K562 (cell line): ENCODE measurements at regions not wholly inside any gene's neighbourhood (a gene's known extent, or its start where the extent isn't known, plus 50 kb on each side); places are given as distances from the start of the nearest gene placed in this dataset.
A peak's percentile ranks its signal among the peaks of the same experiment; 100 is the strongest.

ENCODE experiments used
- ATAC-seq: fragments of 200-7000 bp; cut with Tn5 transposase; 3 replicates; pipeline ENCODE4 v1.9.1; 2020; ENCODE audit warnings: moderate library complexity
- BruUV-seq: library from RNA; stranded (reverse); fragments of 400-500 nt; replicated peaks from 2 replicates; lab custom pipeline; 2021; lab: Mats Ljungman, UMichigan
- CTCF ChIA-PET: fragments of 300-600 bp; formaldehyde crosslinking; extraction: SDS; loops from one replicate; lab custom pipeline; 2021; ENCODE audit warnings: low intra/inter-chr PET ratio; lab: Yijun Ruan, JAX
- POLR2A ChIA-PET: fragments of 300-600, 350-650 bp; sonication (Branson Sonifier 250); formaldehyde crosslinking; extraction: SDS; loops from one replicate; lab custom pipeline; 2021; ENCODE audit warnings: antibody characterized with exemption, inconsistent platforms; lab: Yijun Ruan, JAX
- DNase-seq, 4 experiments: peaks; one replicate each; pipeline versions ENCODE4 v3.0.0 to v3.0.0-alpha.2; 2011 to 2018; ENCODE audit warnings: low spot score in 3 of 4, mixed read lengths in 3 of 4; ENCODE audit errors: extremely low read depth in 1 of 4
- FAIRE-seq: peaks from 2 replicates; lab custom pipeline; 2011; peaks lifted over from hg19 to GRCh38; lab: Jason Lieb, UNC
- H2AFZ ChIP-seq: 2 replicates; pipeline ENCODE4 v1.6.0; 2011; ENCODE audit warnings: low read depth, low read length, control low read depth, inconsistent platforms
- H3K27ac ChIP-seq: fragments of 200-600 bp; 3 replicates; pipeline ENCODE4 v1.8.0; 2011; ENCODE audit warnings: low read depth, mild to moderate bottlenecking, control low read depth, inconsistent platforms, low read length, moderate library complexity, mixed read lengths; ENCODE audit errors: extremely low read depth
- H3K27me3 ChIP-seq, 2 experiments: fragments of 300-600 bp in 1 of 2; 2 replicates in 1 of 2; 3 replicates in 1 of 2; pipeline versions ENCODE4 v1.6.0 to v1.8.0; 2011; ENCODE audit warnings: inconsistent platforms in 2 of 2, low read length in 2 of 2, mild to moderate bottlenecking in 1 of 2, mixed read lengths in 1 of 2, moderate library complexity in 1 of 2; ENCODE audit not compliant: control insufficient read depth in 2 of 2, insufficient read depth in 2 of 2
- H3K36me3 ChIP-seq: fragments of 300-600 bp; 3 replicates; pipeline ENCODE4 v1.8.0; 2011; ENCODE audit warnings: mild to moderate bottlenecking, low read length, inconsistent platforms; ENCODE audit not compliant: control insufficient read depth, insufficient read depth
- H3K4me1 ChIP-seq, 2 experiments: fragments of 200-600 bp in 1 of 2; replicated peaks in 1 of 2; 2 replicates in 1 of 2; 3 replicates in 1 of 2; pipeline versions ENCODE4 v1.5.1 to v1.8.0; 2011; ENCODE audit warnings: inconsistent platforms in 2 of 2, low read length in 2 of 2, mild to moderate bottlenecking in 1 of 2, mixed read lengths in 1 of 2, moderate library complexity in 1 of 2; ENCODE audit not compliant: control insufficient read depth in 2 of 2, insufficient read depth in 2 of 2
- H3K4me2 ChIP-seq: 2 replicates; pipeline ENCODE4 v1.6.1; 2011; ENCODE audit warnings: low read length, control low read depth, inconsistent platforms, mixed read lengths; ENCODE audit not compliant: insufficient read depth
- H3K4me3 ChIP-seq: fragments of 200-600 bp; sonication (generic), shearing (Covaris generic); 2 replicates; pipeline ENCODE4 v1.5.1; 2016; ENCODE audit warnings: control low read depth, inconsistent platforms
- H3K79me2 ChIP-seq: fragments of 200-600 bp; 3 replicates; pipeline ENCODE4 v1.8.0; 2011; ENCODE audit warnings: low read length, inconsistent platforms; ENCODE audit not compliant: control insufficient read depth, insufficient read depth
- H3K9ac ChIP-seq, 2 experiments: 2 replicates each; pipeline versions ENCODE4 v1.6.0 to v1.6.1; 2011; ENCODE audit warnings: low read depth in 2 of 2, low read length in 2 of 2, control low read depth in 1 of 2, inconsistent platforms in 1 of 2, mild to moderate bottlenecking in 1 of 2, mixed read lengths in 1 of 2; ENCODE audit not compliant: insufficient read depth in 1 of 2
- H3K9me1 ChIP-seq: one replicate; pipeline ENCODE4 v1.6.0; 2011; ENCODE audit warnings: inconsistent platforms, mild to moderate bottlenecking, low read length, moderate library complexity; ENCODE audit not compliant: control insufficient read depth, insufficient read depth
- H3K9me3 ChIP-seq: replicated peaks from 2 replicates; pipeline ENCODE4 v1.5.1; 2011; ENCODE audit warnings: low read depth, low read length, inconsistent platforms; ENCODE audit not compliant: control insufficient read depth, insufficient read depth
- H4K20me1 ChIP-seq: replicated peaks from 2 replicates; pipeline ENCODE4 v1.6.1; 2011; ENCODE audit warnings: low read length, inconsistent platforms, mixed read lengths; ENCODE audit not compliant: control insufficient read depth, insufficient read depth
- ATF3 ChIP-seq, 2 experiments: fragments of 450-650 bp in 1 of 2; sonication (generic) in 1 of 2; formaldehyde crosslinking in 1 of 2; IDR thresholded peaks in 1 of 2; conservative IDR thresholded peaks in 1 of 2; 2 replicates each; pipeline versions ENCODE4 v1.6.1 to v1.8.1; 2016 to 2023; ENCODE audit warnings: mild to moderate bottlenecking in 2 of 2, moderate library complexity in 2 of 2, inconsistent platforms in 1 of 2, missing genetic modification reagents in 1 of 2
- CBX2 ChIP-seq: fragments of 200-600 bp; sonication (generic); IDR thresholded peaks from one replicate; pipeline ENCODE4 v1.6.1; 2012; ENCODE audit warnings: mild to moderate bottlenecking, low read length, inconsistent platforms; ENCODE audit not compliant: insufficient read depth, poor library complexity, severe bottlenecking
- CREB3 ChIP-seq: fragments of 450-650 bp; conservative IDR thresholded peaks from 2 replicates; pipeline ENCODE4 v1.6.1; 2016; ENCODE audit warnings: missing genetic modification characterization, low read depth, mild to moderate bottlenecking, missing compliant biosample characterization, moderate library complexity
- FOXP1 ChIP-seq: sonication (generic); formaldehyde crosslinking; IDR thresholded peaks from 2 replicates; pipeline ENCODE4 v1.8.0; 2022; ENCODE audit warnings: mild to moderate bottlenecking, missing genetic modification reagents
- KLF6 ChIP-seq: fragments of 250-450 bp; sonication (Bioruptor Pico); IDR thresholded peaks from 2 replicates; pipeline ENCODE4 v1.4.0; 2020; ENCODE audit warnings: mild to moderate bottlenecking, moderate library complexity, borderline replicate concordance
- MIER1 ChIP-seq: fragments of 450-650 bp; IDR thresholded peaks from 2 replicates; pipeline ENCODE4 v1.6.1; 2016; ENCODE audit warnings: antibody characterized with exemption, mild to moderate bottlenecking, low read depth
- MYC ChIP-seq, 2 experiments: fragments of 250-450 bp in 1 of 2; sonication (Bioruptor Pico) in 1 of 2; IDR thresholded peaks; 2 replicates each; pipeline versions ENCODE4 v1.5.1 to v1.6.1; 2012 to 2021; ENCODE audit warnings: low read depth in 2 of 2, borderline replicate concordance in 1 of 2, improper control_type of control experiment in 1 of 2, low read length in 1 of 2, mild to moderate bottlenecking in 1 of 2, moderate library complexity in 1 of 2
- NCOR1 ChIP-seq: fragments of 450-650 bp; IDR thresholded peaks from 2 replicates; pipeline ENCODE4 v1.6.1; 2016; ENCODE audit warnings: mild to moderate bottlenecking, moderate library complexity
- PKNOX1 ChIP-seq: fragments of 450-650 bp; IDR thresholded peaks from 2 replicates; pipeline ENCODE4 v1.6.1; 2016
- PML ChIP-seq: IDR thresholded peaks from 2 replicates; pipeline ENCODE4 v1.6.1; 2012; ENCODE audit warnings: low read length, inconsistent platforms
- RBM25 ChIP-seq: fragments of 200-400 bp; formaldehyde crosslinking; IDR thresholded peaks from 2 replicates; pipeline ENCODE4 v1.6.1; 2018; ENCODE audit warnings: low read length, low read depth, moderate library complexity; ENCODE audit not compliant: severe bottlenecking
- SNRNP70 ChIP-seq: fragments of 200-400 bp; formaldehyde crosslinking; optimal IDR thresholded peaks from 2 replicates; pipeline ENCODE3; 2017; ENCODE audit warnings: low read depth, low read length
- TCF3 ChIP-seq: sonication (generic); formaldehyde crosslinking; IDR thresholded peaks from 2 replicates; pipeline ENCODE4 v1.4.0; 2020; ENCODE audit warnings: mild to moderate bottlenecking, missing genetic modification reagents
- TCF7L2 ChIP-seq: fragments of 150-350 bp; IDR thresholded peaks from 2 replicates; pipeline ENCODE4 v1.6.1; 2016; ENCODE audit warnings: low read depth, mild to moderate bottlenecking, low read length, moderate library complexity
- ZFP30 ChIP-seq: fragments of 250-450 bp; sonication (Bioruptor Pico); IDR thresholded peaks from 2 replicates; pipeline ENCODE4 v1.8.0; 2022; ENCODE audit warnings: moderate library complexity, mild to moderate bottlenecking, inconsistent platforms, borderline replicate concordance
- ZKSCAN3 ChIP-seq: fragments of 250-450 bp; sonication (Bioruptor Pico); IDR thresholded peaks from 2 replicates; pipeline ENCODE4 v1.4.0; 2020
- ZNF232 ChIP-seq: sonication (generic); formaldehyde crosslinking; IDR thresholded peaks from 2 replicates; pipeline ENCODE4 v1.8.0; 2022; ENCODE audit warnings: mild to moderate bottlenecking, missing genetic modification reagents
- ZNF280B ChIP-seq: fragments of 250-450 bp; sonication (Bioruptor Pico); IDR thresholded peaks from 2 replicates; pipeline ENCODE4 v1.5.1; 2021; ENCODE audit warnings: mild to moderate bottlenecking
- WGBS: fragments of 100-300 bp; shearing (Covaris generic); methylation state at CpG from one replicate; pipeline ENCODE4 v1.1.6; 2016; ENCODE audit warnings: low coverage, mixed read lengths; ENCODE audit not compliant: insufficient coverage; ENCODE audit errors: missing lambda C conversion rate; 5-methylcytosine and 5-hydroxymethylcytosine counted together
- in situ Hi-C: fragments of 300-500 bp; cut with MboI; formaldehyde crosslinking; loops from 4 replicates; pipeline ENCODE4 v1.15.0; 2018; ENCODE audit warnings: inconsistent platforms, mixed read lengths
- intact Hi-C: fragments of 100-400 bp; cut with micrococcal nuclease; formaldehyde crosslinking; loops from 2 replicates; pipeline ENCODE4 v1.14.2; 2022

GRCh38 chr2:64260817-64261216, 116.6 kb upstream of the PELI1 start:
- Histone ChIP-seq H3K79me2 (no peaks in the 10 kb centered on the region), H3K9me3 (no peaks in the 10 kb centered on the region), H3K9ac (peak overlapping the region; percentile 44 to 71; a peak in 2 of 4 replicates), H3K9me1 (no peaks in the 10 kb centered on the region), H3K4me2 (peak overlapping the region; percentile 71), H3K4me3 (no peak overlapping the region), H3K27ac (peak overlapping the region; percentile 61; the same call in 2 of the 3 replicates), H3K27me3 (no peaks in the 10 kb centered on the region), H3K36me3 (no peaks in the 10 kb centered on the region), H4K20me1 (no peaks in the 10 kb centered on the region), H3K4me1 (peaks cover 3 to 20% of the 10 kb centered on the region in 2 experiments; a peak in 4 of 5 replicates), H2AFZ (peak overlapping the region; percentile 89)
- intact Hi-C loops = no loop called here
- in situ Hi-C loops = no loop called here
- ChIA-PET CTCF (no interaction called here), POLR2A (interaction anchor here (0.9 to 1.3 kb wide), 3 partner anchors 9 to 390 kb away, joined by 3 read pairs; no protein-coding TSS in a partner anchor)
- FAIRE-seq = peak; percentile 92
- no TSS peak for BruUV-seq
- peak; percentile 85 for ATAC-seq
- WGBS = 2% methylated on average over 9 of the region's 9 CpGs
- peak in 2 of 4 experiments; percentile 36 to 78 for DNase-seq
- no peak for TF ChIP-seq ZNF232 (CRISPR knock-in tag)
- TF ChIP-seq PKNOX1 = peak; percentile 85
- no peak for TF ChIP-seq ZNF280B (CRISPR knock-in tag)
- TF ChIP-seq NCOR1 = no peak
- no peak for TF ChIP-seq FOXP1 (CRISPR knock-in tag)
- no peak for TF ChIP-seq TCF7L2
- TF ChIP-seq MYC (IDR thresholded peaks at IDR 0.05; ENCODE audit: low read depth, low read length) = no peak
- no peak for TF ChIP-seq MYC (CRISPR knock-in tag; IDR thresholded peaks at IDR 0.05; ENCODE audit: borderline replicate concordance, low read depth)
- no peak for TF ChIP-seq ZFP30 (CRISPR knock-in tag)
- TF ChIP-seq RBM25 = no peak
- no peak for TF ChIP-seq KLF6 (CRISPR knock-in tag)
- peak; percentile 41; the same call in 1 of the 2 replicates for TF ChIP-seq TCF3
- TF ChIP-seq CBX2 = no peak
- no peak for TF ChIP-seq SNRNP70
- no peak for TF ChIP-seq ATF3 (IDR thresholded peaks at IDR 0.05)
- TF ChIP-seq ATF3 (CRISPR knock-in tag; conservative IDR thresholded peaks at IDR 0.05) = no peak
- TF ChIP-seq MIER1 = no peak
- no peak for TF ChIP-seq ZKSCAN3 (CRISPR knock-in tag)
- TF ChIP-seq PML = no peak
- TF ChIP-seq CREB3 (tag) = no peak
